ENCODE measurements at regions not wholly inside any gene's neighbourhood (a gene's known extent, or its start where the extent isn't known, plus 50 kb on each side); places are given as distances from the start of the nearest gene placed in this dataset.

DNA sequence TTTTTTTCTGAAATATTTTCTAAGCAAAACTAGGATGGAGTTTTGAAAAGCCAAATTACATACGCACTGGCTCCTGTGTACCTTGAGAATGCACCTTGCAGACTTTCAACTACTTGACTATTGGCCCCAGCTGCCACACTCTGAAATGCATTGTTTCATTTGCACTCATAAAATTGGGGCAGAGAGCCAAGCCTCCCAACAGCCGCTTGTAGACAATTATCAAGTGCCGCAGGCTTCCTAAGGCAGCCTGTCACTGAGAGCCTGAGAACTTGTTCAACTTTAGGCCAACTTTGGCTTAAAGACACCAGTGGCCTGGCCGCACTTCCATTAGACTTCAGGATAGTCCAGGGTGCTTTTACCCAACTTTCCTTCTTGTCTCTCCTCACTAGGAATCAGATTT is 115.7 kb upstream of the STARD13 start:
- POLR2A ChIA-PET = no interaction called here
- H3K36me3 ChIP-seq (ENCODE audit: control insufficient read depth, insufficient read depth, low read length) = no peaks in the 10 kb centered on the region
- DNase-seq (ENCODE audit: low read depth) = no peak

DNA sequence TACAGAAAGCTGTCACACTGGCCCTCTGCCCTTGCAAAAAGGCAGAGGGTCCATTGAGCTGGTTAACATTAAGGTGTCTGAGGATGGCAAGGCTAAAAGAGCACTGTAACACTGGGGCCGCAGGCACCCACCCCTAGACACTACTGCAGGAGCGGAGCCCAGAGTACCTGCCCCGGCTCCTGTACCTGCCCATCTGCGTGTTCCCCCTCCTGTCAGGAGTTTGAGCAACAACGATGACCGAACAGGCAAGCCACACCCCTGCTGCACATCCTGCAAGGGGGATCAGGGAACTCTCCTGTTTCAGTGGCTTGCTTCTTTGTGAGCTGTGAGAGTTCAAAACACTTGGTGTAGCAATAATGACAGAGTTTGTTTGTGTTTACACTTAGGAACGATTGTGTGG is 117.4 kb upstream of the STARD13 start:
- H3K27me3 ChIP-seq (ENCODE audit: control insufficient read depth, insufficient read depth, low read length) = no peaks in the 10 kb centered on the region
- CTCF ChIA-PET = interaction anchor here (1.8 kb wide), 1 partner anchor 17 kb away, joined by 3 read pairs; no protein-coding TSS in a partner anchor
- POLR2A ChIA-PET = interaction anchor here (0.5 kb wide), 2 partner anchors 10 to 783 kb away, joined by 3 to 8 read pairs; no protein-coding TSS in a partner anchor
- TF ChIP-seq, protein P1, sequence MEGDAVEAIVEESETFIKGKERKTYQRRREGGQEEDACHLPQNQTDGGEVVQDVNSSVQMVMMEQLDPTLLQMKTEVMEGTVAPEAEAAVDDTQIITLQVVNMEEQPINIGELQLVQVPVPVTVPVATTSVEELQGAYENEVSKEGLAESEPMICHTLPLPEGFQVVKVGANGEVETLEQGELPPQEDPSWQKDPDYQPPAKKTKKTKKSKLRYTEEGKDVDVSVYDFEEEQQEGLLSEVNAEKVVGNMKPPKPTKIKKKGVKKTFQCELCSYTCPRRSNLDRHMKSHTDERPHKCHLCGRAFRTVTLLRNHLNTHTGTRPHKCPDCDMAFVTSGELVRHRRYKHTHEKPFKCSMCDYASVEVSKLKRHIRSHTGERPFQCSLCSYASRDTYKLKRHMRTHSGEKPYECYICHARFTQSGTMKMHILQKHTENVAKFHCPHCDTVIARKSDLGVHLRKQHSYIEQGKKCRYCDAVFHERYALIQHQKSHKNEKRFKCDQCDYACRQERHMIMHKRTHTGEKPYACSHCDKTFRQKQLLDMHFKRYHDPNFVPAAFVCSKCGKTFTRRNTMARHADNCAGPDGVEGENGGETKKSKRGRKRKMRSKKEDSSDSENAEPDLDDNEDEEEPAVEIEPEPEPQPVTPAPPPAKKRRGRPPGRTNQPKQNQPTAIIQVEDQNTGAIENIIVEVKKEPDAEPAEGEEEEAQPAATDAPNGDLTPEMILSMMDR (IDR thresholded peaks at IDR 0.05; ENCODE audit: insufficient read depth, low read depth, low read length) = no peak
- no peak for DNase-seq (ENCODE audit: low read depth)
- H3K4me3 ChIP-seq (ENCODE audit: low read depth, low read length) = no peak overlapping the region
- H3K36me3 ChIP-seq (ENCODE audit: control insufficient read depth, insufficient read depth, low read length) = no peaks in the 10 kb centered on the region

More for the DNA sequence above, 115.7 kb upstream of the STARD13 start:
- CTCF ChIA-PET = interaction anchor here (1.8 kb wide), 1 partner anchor 15 kb away, joined by 3 read pairs; no protein-coding TSS in a partner anchor
- no peaks in the 10 kb centered on the region for H3K27me3 ChIP-seq (ENCODE audit: control insufficient read depth, insufficient read depth, low read length)
- no peak overlapping the region for H3K4me3 ChIP-seq (ENCODE audit: low read depth, low read length)
- TF ChIP-seq, protein P1 (IDR thresholded peaks at IDR 0.05; ENCODE audit: insufficient read depth, low read depth, low read length) = no peak

DNA sequence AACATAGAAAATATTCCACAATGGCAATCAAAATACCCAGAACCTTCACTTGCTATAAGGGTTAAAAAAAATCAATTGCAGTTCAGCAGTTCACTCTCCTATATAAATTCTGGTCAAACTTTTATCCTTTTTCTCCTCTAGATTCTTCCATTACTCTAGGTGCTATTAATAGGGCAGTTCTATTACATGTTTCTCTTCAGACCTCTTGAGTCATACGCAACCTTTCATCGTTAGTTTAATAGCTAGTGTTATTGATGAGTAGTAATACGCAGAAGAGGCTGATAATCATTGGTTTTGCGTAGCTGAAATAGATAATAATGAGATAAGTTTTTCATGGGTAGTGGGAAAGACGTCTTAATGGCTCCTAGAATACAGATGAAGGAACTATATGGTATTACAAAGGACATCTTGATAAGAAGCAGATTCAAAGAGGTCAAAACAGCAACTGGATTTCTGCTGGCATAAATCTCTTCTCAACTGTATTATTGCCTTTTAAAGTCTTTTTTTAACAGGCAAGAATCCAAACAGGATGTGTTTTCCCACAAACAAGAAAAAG is 118.3 kb upstream of the STARD13 start:
- Histone ChIP-seq H3K27me3 (ENCODE audit: control insufficient read depth, insufficient read depth, low read length) (no peaks in the 10 kb centered on the region), H3K36me3 (ENCODE audit: control insufficient read depth, insufficient read depth, low read length) (no peaks in the 10 kb centered on the region), H3K4me3 (ENCODE audit: low read depth, low read length) (no peak overlapping the region)
- no peak for DNase-seq (ENCODE audit: low read depth)
- CTCF ChIA-PET = no interaction called here
- TF ChIP-seq, protein P1 (IDR thresholded peaks at IDR 0.05; ENCODE audit: insufficient read depth, low read depth, low read length) = no peak
- POLR2A ChIA-PET = no interaction called here

DNA sequence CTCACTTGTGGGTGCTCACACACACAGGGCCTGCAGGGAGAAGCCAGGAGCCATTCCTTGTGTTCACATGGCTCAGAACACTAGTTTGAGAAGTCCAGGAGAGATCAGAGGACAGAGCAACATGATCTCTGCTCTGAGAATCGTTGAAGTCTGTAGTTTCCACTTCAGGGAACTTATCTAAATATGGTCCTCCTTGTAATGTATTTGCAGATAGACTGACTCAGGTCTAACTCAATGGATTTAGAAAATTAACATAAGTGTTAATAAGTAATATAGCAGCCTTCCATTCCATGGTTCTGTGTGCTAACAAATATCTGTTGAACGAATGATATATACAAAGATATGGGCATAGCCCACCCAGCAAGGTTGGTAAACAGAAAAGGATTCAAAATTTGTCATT is 119.8 kb upstream of the STARD13 start:
- ChIA-PET POLR2A (no interaction called here), CTCF (no interaction called here)
- Histone ChIP-seq H3K36me3 (ENCODE audit: control insufficient read depth, insufficient read depth, low read length) (no peaks in the 10 kb centered on the region), H3K4me3 (ENCODE audit: low read depth, low read length) (no peak overlapping the region), H3K27me3 (ENCODE audit: control insufficient read depth, insufficient read depth, low read length) (no peaks in the 10 kb centered on the region)
- TF ChIP-seq, protein P1 (IDR thresholded peaks at IDR 0.05; ENCODE audit: insufficient read depth, low read depth, low read length) = no peak
- DNase-seq (ENCODE audit: low read depth) = no peak

DNA sequence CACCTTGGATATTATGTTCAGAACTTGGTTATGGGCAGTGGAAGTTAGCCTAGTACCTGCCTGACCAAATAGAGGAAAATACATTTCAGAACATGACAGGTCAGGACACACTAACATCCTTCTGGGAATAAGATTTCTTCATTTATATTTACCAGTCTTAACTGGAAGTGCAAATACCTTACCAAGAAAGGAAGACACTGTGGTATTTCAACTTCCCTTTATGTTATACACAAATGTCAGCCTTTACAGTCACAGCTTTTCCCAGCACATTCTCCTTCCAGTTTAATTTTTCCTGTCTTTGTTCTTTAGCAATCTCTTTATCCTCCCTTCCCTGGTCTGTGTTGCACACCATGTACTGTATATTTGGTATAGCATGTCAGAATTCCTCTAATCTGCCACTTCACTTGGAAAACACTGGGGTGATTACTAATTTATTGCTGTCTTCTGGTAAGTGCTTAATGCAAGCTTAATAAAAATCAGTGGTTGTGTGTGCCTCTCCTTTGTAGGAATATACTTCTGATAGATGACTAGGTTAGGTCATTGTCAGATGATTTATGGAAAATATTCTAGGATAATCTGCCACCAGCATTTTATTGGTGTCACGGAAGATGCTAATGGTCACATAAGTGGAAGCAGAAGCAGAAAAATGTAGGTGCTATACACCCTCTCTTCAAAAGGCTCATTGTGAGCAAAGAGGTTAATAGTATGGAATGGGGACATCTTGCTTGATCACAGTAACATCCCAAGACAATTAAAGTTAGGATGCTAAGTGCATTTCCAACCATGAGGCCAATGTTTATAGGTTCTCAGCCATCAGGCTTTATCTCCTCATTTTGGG is 124.3 kb upstream of the STARD13 start:
- TF ChIP-seq, protein P1 (IDR thresholded peaks at IDR 0.05; ENCODE audit: insufficient read depth, low read depth, low read length) = no peak
- H3K4me3 ChIP-seq (ENCODE audit: low read depth, low read length) = no peak overlapping the region
- CTCF ChIA-PET = no interaction called here

More for the DNA sequence above, 124.3 kb upstream of the STARD13 start:
- DNase-seq (ENCODE audit: low read depth) = no peak
- POLR2A ChIA-PET = no interaction called here
- Histone ChIP-seq H3K27me3 (ENCODE audit: control insufficient read depth, insufficient read depth, low read length) (no peaks in the 10 kb centered on the region), H3K36me3 (ENCODE audit: control insufficient read depth, insufficient read depth, low read length) (no peaks in the 10 kb centered on the region)

All from BJ (cell line).